ENCODE measurements at regions not wholly inside any gene's neighbourhood (a gene's known extent, or its start where the extent isn't known, plus 50 kb on each side); places are given as distances from the start of the nearest gene placed in this dataset.

DNA sequence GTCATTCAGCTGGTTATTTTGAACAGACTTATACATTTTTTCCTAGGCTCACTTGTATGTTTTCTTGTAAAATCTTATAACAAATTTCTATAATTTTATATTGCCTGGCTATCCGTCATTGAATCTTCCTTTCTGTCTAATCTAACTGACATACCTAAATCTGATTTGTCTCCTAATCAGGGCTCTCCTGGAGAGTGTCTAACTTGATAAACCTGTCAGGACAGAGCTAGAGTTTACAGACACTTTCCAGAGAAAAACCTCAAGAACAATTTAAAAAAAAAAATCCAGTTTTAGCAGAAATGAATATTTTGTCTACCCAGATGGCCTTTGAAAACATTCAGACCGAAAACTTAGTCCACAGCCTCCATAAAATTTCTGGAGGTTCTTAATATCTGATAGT lies 1305.8 kb downstream of the ROBO1 start:
- DNase-seq (ENCODE audit: low read depth) = no peak
- TF ChIP-seq, protein P1, sequence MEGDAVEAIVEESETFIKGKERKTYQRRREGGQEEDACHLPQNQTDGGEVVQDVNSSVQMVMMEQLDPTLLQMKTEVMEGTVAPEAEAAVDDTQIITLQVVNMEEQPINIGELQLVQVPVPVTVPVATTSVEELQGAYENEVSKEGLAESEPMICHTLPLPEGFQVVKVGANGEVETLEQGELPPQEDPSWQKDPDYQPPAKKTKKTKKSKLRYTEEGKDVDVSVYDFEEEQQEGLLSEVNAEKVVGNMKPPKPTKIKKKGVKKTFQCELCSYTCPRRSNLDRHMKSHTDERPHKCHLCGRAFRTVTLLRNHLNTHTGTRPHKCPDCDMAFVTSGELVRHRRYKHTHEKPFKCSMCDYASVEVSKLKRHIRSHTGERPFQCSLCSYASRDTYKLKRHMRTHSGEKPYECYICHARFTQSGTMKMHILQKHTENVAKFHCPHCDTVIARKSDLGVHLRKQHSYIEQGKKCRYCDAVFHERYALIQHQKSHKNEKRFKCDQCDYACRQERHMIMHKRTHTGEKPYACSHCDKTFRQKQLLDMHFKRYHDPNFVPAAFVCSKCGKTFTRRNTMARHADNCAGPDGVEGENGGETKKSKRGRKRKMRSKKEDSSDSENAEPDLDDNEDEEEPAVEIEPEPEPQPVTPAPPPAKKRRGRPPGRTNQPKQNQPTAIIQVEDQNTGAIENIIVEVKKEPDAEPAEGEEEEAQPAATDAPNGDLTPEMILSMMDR (IDR thresholded peaks at IDR 0.05; ENCODE audit: control insufficient read depth, insufficient read depth, low read depth, low read length, missing control alignments) = no peak
- no peak overlapping the region for H3K4me3 ChIP-seq (ENCODE audit: control insufficient read depth, low read depth, low read length)

DNA sequence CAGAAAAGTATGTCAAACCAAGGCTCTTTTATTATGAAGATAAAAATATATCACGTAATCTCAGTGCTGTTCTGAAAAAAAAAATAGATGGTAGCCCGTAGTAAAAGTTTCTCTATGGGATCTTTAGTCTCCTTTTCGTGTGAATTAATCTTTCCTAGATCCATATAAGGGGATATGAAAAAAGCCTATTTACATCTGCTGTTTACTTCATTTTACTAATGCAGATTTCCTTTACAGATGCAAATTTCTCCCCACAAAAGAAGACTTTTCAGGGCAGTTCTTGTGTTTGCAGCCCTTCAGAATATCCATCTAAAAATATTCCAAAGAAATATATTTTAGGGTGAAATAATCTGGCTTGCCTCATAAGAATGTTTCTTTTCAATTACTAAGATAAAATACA lies 1291.7 kb downstream of the ROBO1 start:
- no peak overlapping the region for H3K4me3 ChIP-seq (ENCODE audit: control insufficient read depth, low read depth, low read length)
- TF ChIP-seq, protein P1 (IDR thresholded peaks at IDR 0.05; ENCODE audit: control insufficient read depth, insufficient read depth, low read depth, low read length, missing control alignments) = no peak
- DNase-seq (ENCODE audit: low read depth) = no peak

DNA sequence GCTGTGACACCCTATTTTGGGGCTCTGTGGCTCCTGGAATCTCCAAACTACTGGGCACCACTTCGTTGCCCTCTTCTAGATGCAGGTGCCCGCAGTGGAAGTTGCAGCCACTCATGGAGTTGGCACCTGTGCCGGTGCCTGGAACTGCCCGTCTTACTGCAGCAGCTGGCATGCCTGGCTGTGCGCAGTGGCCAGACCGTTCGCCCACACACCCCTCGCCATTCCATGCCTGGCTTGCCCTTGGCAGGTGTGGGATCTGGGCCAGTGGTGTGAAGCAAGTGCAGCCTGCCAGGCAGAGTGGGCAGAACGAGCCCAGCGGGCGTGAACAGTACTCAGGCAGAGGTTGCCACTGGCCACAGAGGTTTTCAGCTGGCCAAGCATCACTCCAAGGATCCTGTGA lies 1286.7 kb downstream of the ROBO1 start:
- TF ChIP-seq, protein P1 (IDR thresholded peaks at IDR 0.05; ENCODE audit: control insufficient read depth, insufficient read depth, low read depth, low read length, missing control alignments) = no peak
- no peak overlapping the region for H3K4me3 ChIP-seq (ENCODE audit: control insufficient read depth, low read depth, low read length)
- DNase-seq (ENCODE audit: low read depth) = no peak

DNA sequence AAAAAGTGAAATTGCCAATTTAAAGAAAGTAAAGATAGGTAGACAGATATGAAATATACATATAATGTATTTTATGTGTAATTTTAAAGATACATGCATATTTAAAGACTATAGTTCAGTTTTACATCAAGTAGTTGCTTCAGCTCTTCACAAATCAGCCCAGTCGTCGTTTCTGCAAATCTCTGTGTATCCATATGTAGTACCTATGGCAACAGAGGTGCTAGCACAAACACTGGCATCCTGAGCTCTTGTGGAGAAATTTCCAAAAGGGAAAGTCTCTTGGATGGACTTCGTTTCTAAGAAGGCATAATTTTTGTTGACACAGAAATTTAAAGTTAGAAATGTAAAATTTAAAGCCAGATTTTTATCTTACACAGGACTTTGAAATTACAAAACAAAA lies 1284.7 kb downstream of the ROBO1 start:
- no peak overlapping the region for H3K4me3 ChIP-seq (ENCODE audit: control insufficient read depth, low read depth, low read length)
- TF ChIP-seq, protein P1 (IDR thresholded peaks at IDR 0.05; ENCODE audit: control insufficient read depth, insufficient read depth, low read depth, low read length, missing control alignments) = no peak
- DNase-seq (ENCODE audit: low read depth) = no peak

DNA sequence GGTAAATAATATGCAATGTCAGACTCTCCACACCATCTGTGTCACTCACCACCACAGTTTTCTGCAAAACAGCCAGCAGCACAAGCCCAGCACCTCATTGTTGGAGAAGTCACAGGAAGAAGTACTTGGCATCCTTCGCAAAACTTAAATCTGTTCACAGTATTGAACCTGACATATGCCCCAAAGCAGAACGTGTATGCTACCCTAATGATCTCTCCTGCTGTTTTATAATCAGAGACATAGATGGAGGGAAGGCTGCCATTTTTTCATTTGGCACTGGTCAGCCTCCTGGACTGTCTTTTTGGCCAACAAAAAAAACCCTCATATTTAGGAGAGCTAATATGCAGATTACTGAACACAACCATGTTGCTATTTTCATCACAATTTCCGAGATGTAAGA lies 1272.9 kb downstream of the ROBO1 start:
- DNase-seq (ENCODE audit: low read depth) = no peak
- no peak overlapping the region for H3K4me3 ChIP-seq (ENCODE audit: control insufficient read depth, low read depth, low read length)
- TF ChIP-seq, protein P1 (IDR thresholded peaks at IDR 0.05; ENCODE audit: control insufficient read depth, insufficient read depth, low read depth, low read length, missing control alignments) = no peak

DNA sequence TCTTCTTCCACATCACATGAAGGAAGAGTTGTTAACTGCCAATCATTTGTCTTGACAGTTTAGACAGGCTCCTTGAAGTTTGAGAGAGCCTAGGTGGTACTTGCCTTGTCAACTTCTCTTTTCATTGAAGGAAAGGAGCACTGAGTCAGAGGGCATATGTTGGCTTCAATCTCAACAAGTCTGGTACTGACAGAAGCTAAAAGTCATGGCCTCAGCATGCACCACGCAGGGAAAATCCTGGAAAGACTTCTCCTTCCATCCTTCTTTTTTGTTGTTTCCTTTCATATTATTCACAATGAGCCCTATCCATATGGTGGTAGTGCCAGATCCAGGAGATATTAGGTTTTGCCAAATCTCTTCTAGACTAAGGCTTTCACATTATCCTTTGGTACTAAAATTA lies 1272.5 kb downstream of the ROBO1 start:
- no peak overlapping the region for H3K4me3 ChIP-seq (ENCODE audit: control insufficient read depth, low read depth, low read length)
- TF ChIP-seq, protein P1 (IDR thresholded peaks at IDR 0.05; ENCODE audit: control insufficient read depth, insufficient read depth, low read depth, low read length, missing control alignments) = no peak
- no peak for DNase-seq (ENCODE audit: low read depth)

DNA sequence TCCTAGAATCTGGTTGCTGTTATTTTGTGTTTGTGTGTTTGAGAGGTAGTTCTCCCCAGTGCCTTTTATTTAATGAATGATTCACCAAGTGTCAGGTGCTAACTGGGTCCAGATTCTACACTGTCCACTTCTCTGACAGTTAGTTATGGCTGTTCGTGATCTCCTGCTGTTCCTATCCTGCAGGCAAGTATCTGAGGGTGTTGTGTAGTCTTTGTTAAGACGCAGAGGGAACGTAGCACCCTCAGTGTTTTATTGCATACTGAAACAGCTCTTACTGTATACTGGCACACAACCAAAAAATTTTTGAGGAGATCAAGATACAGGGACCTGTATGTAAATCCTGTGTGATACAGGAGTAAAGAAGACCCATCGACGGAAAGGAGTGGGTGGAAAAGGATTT lies 1271.3 kb downstream of the ROBO1 start:
- TF ChIP-seq, protein P1 (IDR thresholded peaks at IDR 0.05; ENCODE audit: control insufficient read depth, insufficient read depth, low read depth, low read length, missing control alignments) = no peak
- DNase-seq (ENCODE audit: low read depth) = no peak
- H3K4me3 ChIP-seq (ENCODE audit: control insufficient read depth, low read depth, low read length) = no peak overlapping the region

Data from AG09309 (cell line).